K562 (cell line): ENCODE measurements at regions not wholly inside any gene's neighbourhood (a gene's known extent, or its start where the extent isn't known, plus 50 kb on each side); places are given as distances from the start of the nearest gene placed in this dataset.

Experiments used
- MCM3 ChIP-seq: fragments of 450-650 bp; IDR thresholded peaks from 2 replicates; pipeline ENCODE4 v1.6.1; 2016
- POLR2AphosphoS5 ChIP-seq: IDR thresholded peaks from 2 replicates; pipeline ENCODE4 v1.6.1; 2011; ENCODE audit warnings: mild to moderate bottlenecking, low read depth, low read length, moderate library complexity; ENCODE audit not compliant: control insufficient read depth, insufficient read depth
- RAD21 ChIP-seq, 2 experiments: fragments of 250-450 bp in 1 of 2; fragments of 450-650 bp in 1 of 2; sonication (Bioruptor Pico) in 1 of 2; formaldehyde crosslinking in 1 of 2; IDR thresholded peaks in 1 of 2; conservative IDR thresholded peaks in 1 of 2; 2 replicates each; pipeline versions ENCODE4 v1.4.0 to v1.8.0; 2020 to 2022; ENCODE audit warnings: mild to moderate bottlenecking in 2 of 2, moderate library complexity in 1 of 2
- ZBTB11 ChIP-seq, 3 experiments: fragments of 200-800 bp in 1 of 3; fragments of 250-450 bp in 1 of 3; fragments of 450-650 bp in 1 of 3; sonication (Bioruptor Pico) in 1 of 3; sonication (Bioruptor generic) in 1 of 3; formaldehyde crosslinking in 1 of 3; IDR thresholded peaks; 2 replicates each; pipeline versions ENCODE4 v1.6.1 to v1.8.0; 2016 to 2022; ENCODE audit warnings: mild to moderate bottlenecking in 2 of 3, missing genetic modification characterization in 2 of 3, missing compliant biosample characterization in 1 of 3, moderate library complexity in 1 of 3
- ZNF592 ChIP-seq: fragments of 450-650 bp; IDR thresholded peaks from 2 replicates; pipeline ENCODE4 v1.6.1; 2017; ENCODE audit warnings: antibody characterized with exemption, mild to moderate bottlenecking

- TF ChIP-seq POLR2AphosphoS5, result no peak
- no peak for TF ChIP-seq MCM3
- TF ChIP-seq ZNF592, result no peak
- TF ChIP-seq ZBTB11 (CRISPR knock-in tag; IDR thresholded peaks at IDR 0.05), result peak in 1 of 3 experiments; percentile 56; a peak in 1 of 6 replicates
- no peak for TF ChIP-seq RAD21 (CRISPR knock-in tag; conservative IDR thresholded peaks at IDR 0.05 in 1 of 2, IDR thresholded peaks at IDR 0.05 in 1 of 2)
These were observed 60.9 kb upstream of the PIP5K1B start for GRCh38 chr9:68643901-68644809.
